Smooth muscle cell of the brain vasculature (primary cell): ENCODE measurements at regions not wholly inside any gene's neighbourhood (a gene's known extent, or its start where the extent isn't known, plus 50 kb on each side); places are given as distances from the start of the nearest gene placed in this dataset.

Experiments
- DNase-seq: peaks from one replicate; pipeline ENCODE4 v3.0.0-alpha.2; 2012; ENCODE audit warnings: low read depth, low spot score

DNA sequence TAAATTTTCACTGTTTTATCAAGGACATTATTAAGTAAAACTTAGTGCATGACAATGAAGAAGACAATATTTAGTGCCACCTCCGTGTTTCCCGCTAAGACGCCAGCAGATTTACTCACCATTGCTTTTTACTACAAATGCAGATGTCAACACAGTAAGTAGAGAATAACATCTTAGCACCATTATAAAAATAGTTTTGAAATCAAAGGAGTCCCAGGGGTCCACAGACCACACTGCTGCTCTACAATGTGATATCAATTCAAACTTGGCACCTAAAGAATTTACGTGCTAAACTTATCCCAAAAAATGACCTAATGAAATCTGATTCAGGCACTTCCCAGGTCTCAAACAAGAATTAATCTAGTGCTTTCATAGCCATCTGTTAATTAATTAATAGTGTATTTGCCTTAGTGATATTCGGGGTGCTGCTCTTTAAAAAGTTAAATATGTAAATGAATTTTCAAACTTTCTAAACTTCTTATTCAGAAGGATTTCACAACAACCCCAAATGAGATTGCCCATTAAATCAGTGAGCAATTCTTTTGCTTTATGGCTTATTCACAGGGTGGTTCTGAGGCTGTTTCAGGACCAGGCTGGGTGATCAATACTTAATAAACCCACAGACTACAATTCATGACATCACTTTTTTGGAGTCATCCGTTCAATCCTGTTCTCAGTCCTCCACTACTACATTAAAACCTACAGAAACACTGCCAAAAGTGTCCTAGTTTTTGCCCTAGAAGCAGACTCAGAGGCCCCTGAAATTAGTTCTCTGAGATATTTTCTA is 161.3 kb upstream of the LMNTD1 start:
- no peak for DNase-seq

- no peak for DNase-seq
These were observed 162.0 kb upstream of the LMNTD1 start for GRCh38 chr12:25715102-25715501.

GRCh38 chr12:25716842-25717241 is 163.8 kb upstream of the LMNTD1 start:
- no peak for DNase-seq

GRCh38 chr12:25717552-25717951 is 164.5 kb upstream of the LMNTD1 start:
- no peak for DNase-seq

DNA sequence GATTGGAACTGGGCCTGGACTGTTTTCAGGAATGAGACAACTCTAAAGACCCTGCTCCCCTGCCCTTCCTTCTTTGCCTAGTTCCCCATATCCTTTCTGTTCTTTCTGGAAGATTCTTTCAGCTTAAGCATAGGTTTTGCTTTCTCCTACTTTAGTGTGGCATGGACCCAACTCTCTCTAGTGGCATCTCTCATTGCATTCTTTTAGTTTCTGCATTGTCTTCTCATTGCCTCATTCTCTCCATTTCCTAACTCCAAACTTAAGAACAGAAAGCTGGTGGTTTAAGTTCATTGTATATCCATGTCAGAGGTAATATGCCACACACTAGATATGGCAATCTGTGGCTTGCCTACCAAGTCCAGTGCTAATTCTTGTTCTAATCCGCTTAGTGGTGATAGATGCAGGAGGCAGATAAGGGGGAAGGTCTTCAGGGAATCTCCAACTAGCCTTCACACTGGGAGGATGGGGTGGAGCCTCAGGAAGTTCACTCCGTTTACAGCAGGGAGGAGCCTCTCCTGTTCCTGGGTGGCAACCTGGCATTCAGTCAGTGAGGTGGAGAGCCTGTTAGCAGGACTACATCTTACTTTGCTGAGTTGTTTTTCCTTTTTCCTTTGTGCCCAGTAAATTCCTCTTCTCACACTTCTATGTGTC is 165.1 kb upstream of the LMNTD1 start:
- no peak for DNase-seq

GRCh38 chr12:25719505-25719904 is 166.4 kb upstream of the LMNTD1 start:
- DNase-seq: no peak

DNA sequence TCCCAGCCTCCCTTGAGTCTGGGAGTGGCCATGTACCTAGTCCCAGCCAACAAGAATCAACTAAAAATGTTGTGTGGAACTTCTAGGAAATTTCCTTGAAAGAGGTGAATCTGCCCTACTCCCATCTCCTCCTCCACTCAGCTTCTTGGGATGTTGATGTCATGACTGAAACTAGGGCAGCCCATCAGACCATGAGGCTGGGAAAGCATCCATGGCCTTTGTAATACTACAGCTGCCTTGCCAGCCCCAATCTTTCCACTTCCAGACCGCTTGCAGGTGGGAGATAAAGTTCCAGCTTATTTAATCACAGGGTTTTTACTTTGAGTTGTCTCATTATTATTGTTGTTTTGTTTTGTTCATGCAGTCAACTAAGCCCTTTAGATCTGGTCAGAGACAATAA is 170.3 kb upstream of the LMNTD1 start:
- DNase-seq: no peak

- DNase-seq: no peak
These were observed 170.9 kb upstream of the LMNTD1 start for GRCh38 chr12:25723921-25724491.

DNA sequence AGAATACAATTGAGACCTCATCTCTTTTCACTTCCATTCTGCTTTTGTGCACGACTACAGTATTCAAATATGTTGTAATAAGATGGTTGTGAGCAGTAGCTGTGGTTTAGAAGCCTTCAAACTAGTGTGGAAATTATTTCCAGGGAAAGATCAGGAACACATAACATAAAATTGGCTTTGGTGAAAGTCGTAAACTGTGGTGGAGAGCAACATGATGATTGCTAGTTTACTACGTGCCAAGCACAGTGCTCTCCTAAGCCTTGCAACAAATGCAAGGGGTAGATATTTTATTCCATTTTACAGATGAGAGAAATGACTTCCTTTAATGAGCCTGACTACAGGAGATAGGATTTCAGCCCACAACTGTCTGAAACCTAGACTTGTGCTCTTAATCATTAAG is 172.4 kb upstream of the LMNTD1 start:
- no peak for DNase-seq

DNA sequence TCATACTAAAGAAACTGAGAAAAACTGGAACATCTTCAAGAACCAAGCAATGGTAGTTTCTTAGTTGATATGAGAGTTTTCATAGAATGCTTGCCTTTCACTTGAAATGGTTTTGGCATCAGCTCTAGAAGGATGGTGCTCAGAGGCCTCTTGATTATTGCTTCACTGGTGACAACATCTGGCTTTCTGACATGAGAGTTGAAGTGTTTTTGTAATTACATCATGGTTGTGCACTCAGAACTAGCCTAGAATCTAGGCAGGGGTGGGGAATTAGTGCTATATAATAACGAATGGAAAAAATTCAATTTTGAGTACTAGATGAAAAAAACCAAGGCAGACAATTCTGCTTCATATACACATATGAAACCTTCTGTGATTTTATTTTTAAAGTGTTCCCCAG is 172.8 kb upstream of the LMNTD1 start:
- DNase-seq: no peak

DNA sequence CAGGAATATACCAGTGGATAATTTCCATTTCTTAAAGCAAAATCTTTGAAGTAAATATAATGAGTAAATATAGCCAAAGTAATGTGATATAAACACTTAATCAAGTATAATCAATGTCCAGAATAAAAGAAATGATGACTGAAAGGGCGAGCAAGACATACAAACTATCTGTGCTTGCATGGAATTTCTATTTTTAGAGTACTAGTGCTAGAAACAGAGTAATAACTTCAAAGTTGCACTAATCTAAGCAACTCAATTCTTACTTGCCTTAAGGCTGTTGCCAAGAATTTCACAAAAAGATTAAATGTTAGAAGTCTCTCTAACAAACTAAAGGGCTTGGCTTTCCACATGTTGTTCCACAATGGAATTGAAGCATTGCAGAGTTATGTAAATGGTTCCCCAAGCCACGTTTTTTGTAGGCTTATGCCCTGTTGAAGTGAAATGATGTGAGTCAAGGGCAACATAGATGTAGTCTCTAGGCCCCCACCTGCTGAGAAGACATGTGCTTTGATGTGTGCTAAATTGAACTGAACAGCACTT is 175.0 kb upstream of the LMNTD1 start:
- no peak for DNase-seq

- DNase-seq: no peak
These were observed 177.6 kb upstream of the LMNTD1 start for GRCh38 chr12:25730489-25731349.

GRCh38 chr12:25733541-25733940 is 180.5 kb upstream of the LMNTD1 start:
- DNase-seq: no peak

DNA sequence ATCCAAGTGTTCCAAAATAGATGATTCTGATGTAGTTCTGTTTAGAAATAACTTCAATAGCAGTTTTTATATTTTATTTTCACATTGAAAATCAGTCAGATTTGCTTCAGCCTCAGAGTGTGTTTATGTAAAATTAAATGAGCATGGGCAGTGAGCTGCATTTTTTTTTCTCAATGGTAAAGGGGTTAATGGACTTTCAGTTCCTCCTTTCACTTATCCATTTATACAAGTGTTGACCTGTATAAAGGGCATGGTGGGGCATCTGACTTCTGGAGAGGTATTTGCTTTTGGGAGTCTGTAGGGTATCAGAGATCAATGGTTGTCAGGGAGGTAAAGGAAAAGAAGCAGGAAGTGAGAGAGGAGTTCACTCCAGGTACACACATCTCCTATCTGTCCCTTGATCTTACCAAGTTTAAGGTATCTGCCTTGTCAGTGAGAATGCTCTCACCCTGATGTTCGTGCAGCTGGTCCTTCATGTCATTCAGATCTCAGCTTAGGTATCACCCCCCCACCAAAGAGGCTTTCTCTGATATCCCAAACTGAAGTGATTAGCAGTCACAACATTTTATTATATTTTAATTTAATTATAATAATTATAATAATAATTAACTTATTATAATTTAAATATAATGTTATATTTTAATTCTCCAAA is 181.6 kb upstream of the LMNTD1 start:
- DNase-seq: no peak

- DNase-seq: no peak
These were observed 187.5 kb upstream of the LMNTD1 start for GRCh38 chr12:25740617-25741016.

GRCh38 chr12:25741917-25742316 is 188.8 kb upstream of the LMNTD1 start:
- DNase-seq: no peak

DNA sequence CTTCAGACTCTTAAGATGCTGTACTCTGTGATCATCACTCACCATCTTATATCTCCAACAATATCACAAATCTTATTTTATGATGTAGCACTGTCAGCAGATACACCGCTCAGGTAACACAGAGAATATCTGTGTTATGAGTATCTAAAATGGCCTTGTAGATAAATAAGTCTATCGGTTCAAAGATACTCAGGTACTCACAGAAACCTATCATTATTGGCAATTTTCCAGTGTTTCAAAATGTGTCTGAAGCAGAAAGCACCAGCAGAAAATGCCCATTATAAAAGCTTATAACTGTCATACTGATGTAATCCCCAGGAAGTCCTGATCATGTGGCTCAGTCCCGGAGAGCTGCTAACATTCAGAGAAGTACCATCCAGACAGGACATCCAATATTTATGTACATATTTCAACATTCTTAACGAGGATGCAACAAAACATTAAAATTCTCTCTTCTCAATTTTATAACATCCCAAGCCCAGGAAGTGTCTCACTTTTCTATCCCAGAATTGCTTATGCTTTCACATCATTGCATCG is 190.7 kb upstream of the LMNTD1 start:
- DNase-seq: no peak

DNA sequence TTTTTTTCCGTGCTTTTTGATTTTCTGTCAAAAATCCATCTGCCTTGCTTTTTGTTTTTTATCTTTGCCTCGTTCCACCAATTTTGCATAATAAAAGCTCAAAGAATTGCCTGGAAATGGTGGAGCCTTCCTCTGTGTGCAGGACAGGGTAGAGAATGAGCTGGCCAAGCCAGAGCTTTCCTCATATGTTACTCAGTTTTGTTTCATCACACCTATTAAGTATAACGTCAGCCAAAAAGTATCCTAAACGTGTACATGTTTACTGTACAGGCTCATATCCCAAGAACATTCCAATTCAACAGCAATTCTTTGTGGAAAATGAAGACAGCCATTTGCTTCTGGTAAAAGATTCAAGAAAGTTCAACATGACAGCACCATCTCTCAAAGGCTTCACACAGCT is 191.2 kb upstream of the LMNTD1 start:
- DNase-seq: no peak

DNA sequence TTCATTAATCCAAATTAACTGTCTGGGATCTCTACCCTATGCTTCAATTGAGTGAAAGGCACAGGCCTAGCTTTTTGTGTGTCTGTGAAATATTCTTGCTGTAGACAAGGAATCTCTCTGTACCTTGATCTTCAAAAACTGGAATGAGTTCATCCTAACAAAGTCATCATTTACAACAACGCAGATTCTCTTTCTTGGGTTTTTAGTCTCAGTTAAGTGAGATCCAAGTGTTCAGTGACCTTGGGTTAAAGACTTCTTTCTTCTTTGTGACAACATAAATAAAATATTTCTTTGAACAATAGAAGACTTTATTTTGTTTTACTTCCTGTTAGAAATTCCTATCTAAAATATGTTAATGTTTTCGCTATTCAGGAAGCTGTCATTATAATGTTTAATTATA is 192.2 kb upstream of the LMNTD1 start:
- no peak for DNase-seq

DNA sequence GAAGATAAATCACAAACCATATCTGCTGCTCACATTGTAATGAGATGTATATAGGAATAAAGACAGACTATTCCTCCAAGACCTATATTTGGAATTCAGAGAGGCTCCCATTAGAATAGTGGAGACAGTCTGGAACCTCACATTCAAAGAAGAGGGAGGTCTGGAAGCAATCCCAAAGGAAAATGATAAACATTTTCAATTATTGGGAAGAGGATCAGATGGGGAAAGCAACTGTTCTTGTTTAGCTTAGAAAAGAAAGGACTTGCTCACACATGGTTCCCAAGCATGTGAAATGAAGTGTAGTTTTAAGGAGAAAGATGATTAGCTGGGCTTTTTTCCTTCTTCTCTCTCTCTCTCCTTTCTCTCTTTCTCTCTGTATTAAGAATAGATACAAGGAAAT is 193.0 kb upstream of the LMNTD1 start:
- no peak for DNase-seq

- no peak for DNase-seq
These were observed 199.7 kb upstream of the LMNTD1 start for GRCh38 chr12:25752710-25753309.
